DOHH2 (cell line): ENCODE measurements at regions not wholly inside any gene's neighbourhood (a gene's known extent, or its start where the extent isn't known, plus 50 kb on each side); places are given as distances from the start of the nearest gene placed in this dataset.

Source experiments
- H3F3A ChIP-seq: fragments of 200-600 bp; sonication (generic), shearing (Covaris generic); 2 replicates; pipeline ENCODE4 v1.6.0; 2016; ENCODE audit warnings: antibody characterized with exemption, mild to moderate bottlenecking; ENCODE audit not compliant: control insufficient read depth, insufficient read depth
- H3K27ac ChIP-seq: fragments of 200-600 bp; sonication (generic); 2 replicates; pipeline ENCODE4 v1.5.1; 2014; ENCODE audit warnings: low read depth, mild to moderate bottlenecking, low read length, moderate library complexity
- H3K27me3 ChIP-seq: fragments of 200-600 bp; sonication (generic); 2 replicates; pipeline ENCODE4 v1.6.1; 2014; ENCODE audit warnings: mild to moderate bottlenecking, low read length, mixed read lengths; ENCODE audit not compliant: control insufficient read depth
- H3K36me3 ChIP-seq: fragments of 200-600 bp; sonication (generic); 2 replicates; pipeline ENCODE4 v1.6.1; 2014; ENCODE audit warnings: mild to moderate bottlenecking, low read length, moderate library complexity, mixed read lengths; ENCODE audit not compliant: control insufficient read depth
- H3K4me1 ChIP-seq: fragments of 200-600 bp; sonication (generic); 2 replicates; pipeline ENCODE4 v1.6.1; 2014; ENCODE audit warnings: mild to moderate bottlenecking, low read length, mixed read lengths; ENCODE audit not compliant: control insufficient read depth
- H3K4me2 ChIP-seq: fragments of 200-600 bp; sonication (generic); 2 replicates; pipeline ENCODE4 v1.6.0; 2014; ENCODE audit warnings: mild to moderate bottlenecking, low read length, moderate library complexity
- H3K4me3 ChIP-seq: fragments of 200-600 bp; sonication (generic); 2 replicates; pipeline ENCODE4 v1.5.1; 2014; ENCODE audit warnings: mild to moderate bottlenecking, low read length, mixed read lengths
- H3K79me2 ChIP-seq: fragments of 200-600 bp; sonication (generic); 2 replicates; pipeline ENCODE4 v1.6.1; 2014; ENCODE audit warnings: mild to moderate bottlenecking, low read length, mixed read lengths; ENCODE audit not compliant: control insufficient read depth
- H3K9me2 ChIP-seq: fragments of 200-600 bp; sonication (generic); replicated peaks from 2 replicates; pipeline ENCODE4 v1.6.1; 2014; ENCODE audit warnings: mild to moderate bottlenecking, low read length, mixed read lengths; ENCODE audit not compliant: control insufficient read depth
- H3K9me3 ChIP-seq: fragments of 200-600 bp; sonication (generic); 2 replicates; pipeline ENCODE4 v1.6.1; 2014; ENCODE audit warnings: antibody characterized with exemption, low read length, mixed read lengths; ENCODE audit not compliant: control insufficient read depth, insufficient read depth
- H4K20me1 ChIP-seq: fragments of 200-600 bp; sonication (generic); 2 replicates; pipeline ENCODE4 v1.6.0; 2014; ENCODE audit warnings: low read depth, mild to moderate bottlenecking, antibody characterized with exemption, low read length, moderate library complexity; ENCODE audit not compliant: control insufficient read depth, insufficient read depth
- EZH2phosphoT487 ChIP-seq: fragments of 200-600 bp; sonication (generic); IDR thresholded peaks from 2 replicates; pipeline ENCODE4 v1.6.1; 2017; ENCODE audit warnings: borderline replicate concordance, mild to moderate bottlenecking, antibody characterized with exemption, low read length, moderate library complexity, mixed read lengths
- TF ChIP-seq, protein P1 (sequence below): fragments of 200-600 bp; sonication (generic); IDR thresholded peaks from one replicate; pipeline ENCODE4 v1.5.1; 2014; ENCODE audit warnings: antibody characterized with exemption, mild to moderate bottlenecking, low read depth, low read length; ENCODE audit not compliant: poor library complexity, severe bottlenecking

DNA sequence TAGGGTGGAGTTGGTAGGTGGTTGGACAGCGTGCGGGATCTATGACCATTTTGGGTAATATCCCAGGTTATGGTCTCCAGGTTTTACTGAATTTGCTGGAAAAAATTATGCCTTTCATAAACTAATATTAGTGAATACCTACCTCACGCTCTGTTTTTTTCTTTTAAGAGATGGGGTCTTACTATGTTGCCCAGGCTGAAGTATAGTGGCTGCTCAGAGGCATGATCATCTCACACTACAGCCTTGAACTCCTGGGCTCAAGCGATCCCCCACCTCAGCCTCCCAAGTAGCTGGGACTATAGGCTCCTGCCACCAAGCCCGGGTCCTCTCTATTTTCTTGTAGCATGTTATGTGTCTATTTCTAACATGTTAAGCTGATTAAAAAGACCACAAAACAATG is 100.2 kb downstream of the RHOU start:
- no peak overlapping the region for H3K27ac ChIP-seq
- no peaks in the 10 kb centered on the region for H3K36me3 ChIP-seq
- no peaks in the 10 kb centered on the region for H3K27me3 ChIP-seq
- H3K9me2 ChIP-seq: no peaks in the 10 kb centered on the region
- H3K4me2 ChIP-seq: no peak overlapping the region
- H3K4me3 ChIP-seq: no peak overlapping the region
- H3F3A ChIP-seq: no peaks in the 10 kb centered on the region
- no peaks in the 10 kb centered on the region for H3K79me2 ChIP-seq
- TF ChIP-seq EZH2phosphoT487: no peak
- TF ChIP-seq, protein P1, sequence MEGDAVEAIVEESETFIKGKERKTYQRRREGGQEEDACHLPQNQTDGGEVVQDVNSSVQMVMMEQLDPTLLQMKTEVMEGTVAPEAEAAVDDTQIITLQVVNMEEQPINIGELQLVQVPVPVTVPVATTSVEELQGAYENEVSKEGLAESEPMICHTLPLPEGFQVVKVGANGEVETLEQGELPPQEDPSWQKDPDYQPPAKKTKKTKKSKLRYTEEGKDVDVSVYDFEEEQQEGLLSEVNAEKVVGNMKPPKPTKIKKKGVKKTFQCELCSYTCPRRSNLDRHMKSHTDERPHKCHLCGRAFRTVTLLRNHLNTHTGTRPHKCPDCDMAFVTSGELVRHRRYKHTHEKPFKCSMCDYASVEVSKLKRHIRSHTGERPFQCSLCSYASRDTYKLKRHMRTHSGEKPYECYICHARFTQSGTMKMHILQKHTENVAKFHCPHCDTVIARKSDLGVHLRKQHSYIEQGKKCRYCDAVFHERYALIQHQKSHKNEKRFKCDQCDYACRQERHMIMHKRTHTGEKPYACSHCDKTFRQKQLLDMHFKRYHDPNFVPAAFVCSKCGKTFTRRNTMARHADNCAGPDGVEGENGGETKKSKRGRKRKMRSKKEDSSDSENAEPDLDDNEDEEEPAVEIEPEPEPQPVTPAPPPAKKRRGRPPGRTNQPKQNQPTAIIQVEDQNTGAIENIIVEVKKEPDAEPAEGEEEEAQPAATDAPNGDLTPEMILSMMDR: no peak
- H3K4me1 ChIP-seq: no peaks in the 10 kb centered on the region
- no peaks in the 10 kb centered on the region for H3K9me3 ChIP-seq
- no peaks in the 10 kb centered on the region for H4K20me1 ChIP-seq

GRCh38 chr1:228835911-228836310 is 100.6 kb downstream of the RHOU start:
- TF ChIP-seq, protein P1: no peak
- no peak for TF ChIP-seq EZH2phosphoT487
- Histone ChIP-seq H3K36me3 (no peaks in the 10 kb centered on the region), H3K27me3 (no peaks in the 10 kb centered on the region), H3K79me2 (no peaks in the 10 kb centered on the region), H3K27ac (no peak overlapping the region), H3K4me2 (no peak overlapping the region), H3K4me1 (no peaks in the 10 kb centered on the region), H3K9me2 (no peaks in the 10 kb centered on the region), H3K4me3 (no peak overlapping the region), H3K9me3 (no peaks in the 10 kb centered on the region), H3F3A (no peaks in the 10 kb centered on the region), H4K20me1 (no peaks in the 10 kb centered on the region)

DNA sequence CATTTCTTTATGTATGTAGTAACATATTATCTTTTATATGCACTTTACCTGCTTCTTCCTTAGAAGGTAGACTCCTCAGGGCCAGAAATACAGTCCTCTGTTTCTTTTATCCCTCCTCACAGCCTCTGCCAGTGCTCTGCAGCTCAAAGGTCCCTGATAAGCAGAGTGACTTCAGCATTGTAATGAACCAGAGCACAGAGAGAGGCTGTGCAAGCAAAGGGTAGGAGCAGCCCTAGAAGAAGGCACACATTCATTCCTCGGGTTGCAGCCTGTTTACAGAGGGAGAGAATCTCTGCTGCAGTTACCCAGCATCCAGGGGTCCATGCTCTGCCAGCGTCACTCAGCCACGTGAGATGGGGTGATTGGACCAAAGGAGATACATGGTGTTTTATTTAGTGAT is 101.1 kb downstream of the RHOU start:
- no peak overlapping the region for H3K4me2 ChIP-seq
- no peaks in the 10 kb centered on the region for H3F3A ChIP-seq
- H3K36me3 ChIP-seq: no peaks in the 10 kb centered on the region
- no peak overlapping the region for H3K4me3 ChIP-seq
- no peaks in the 10 kb centered on the region for H3K4me1 ChIP-seq
- H4K20me1 ChIP-seq: no peaks in the 10 kb centered on the region
- H3K79me2 ChIP-seq: no peaks in the 10 kb centered on the region
- H3K27ac ChIP-seq: no peak overlapping the region
- TF ChIP-seq EZH2phosphoT487: no peak
- TF ChIP-seq, protein P1: no peak
- H3K9me3 ChIP-seq: no peaks in the 10 kb centered on the region
- H3K27me3 ChIP-seq: no peaks in the 10 kb centered on the region
- no peaks in the 10 kb centered on the region for H3K9me2 ChIP-seq

- no peaks in the 10 kb centered on the region for H4K20me1 ChIP-seq
- no peaks in the 10 kb centered on the region for H3K9me2 ChIP-seq
- no peaks in the 10 kb centered on the region for H3K79me2 ChIP-seq
- H3K27me3 ChIP-seq: no peaks in the 10 kb centered on the region
- H3K4me1 ChIP-seq: no peaks in the 10 kb centered on the region
- no peaks in the 10 kb centered on the region for H3K9me3 ChIP-seq
- no peak for TF ChIP-seq EZH2phosphoT487
- TF ChIP-seq, protein P1: no peak
- no peaks in the 10 kb centered on the region for H3K36me3 ChIP-seq
- H3K4me2 ChIP-seq: no peak overlapping the region
- no peak overlapping the region for H3K27ac ChIP-seq
- no peak overlapping the region for H3K4me3 ChIP-seq
- no peaks in the 10 kb centered on the region for H3F3A ChIP-seq
Measured at GRCh38 chr1:228837032-228837431, 101.8 kb downstream of the RHOU start.
